SK-N-SH (cell line): ENCODE measurements at regions not wholly inside any gene's neighbourhood (a gene's known extent, or its start where the extent isn't known, plus 50 kb on each side); places are given as distances from the start of the nearest gene placed in this dataset.

Experiments
- CTCF ChIA-PET: fragments of 300-600, 350-600 bp; formaldehyde crosslinking; extraction: SDS; loops from one replicate; lab custom pipeline; 2021; lab: Yijun Ruan, JAX
- POLR2A ChIA-PET: fragments of 350-600 bp; sonication (Branson Sonifier 250); formaldehyde crosslinking; extraction: SDS; loops from one replicate; lab custom pipeline; 2020; ENCODE audit warnings: antibody characterized with exemption, inconsistent platforms; lab: Yijun Ruan, JAX
- DNase-seq: peaks from one replicate; pipeline ENCODE4 v3.0.0; 2012
- H2AFZ ChIP-seq: fragments of 200-600 bp; sonication (generic); 2 replicates; pipeline ENCODE4 v1.8.1; 2016; ENCODE audit warnings: antibody characterized with exemption, mild to moderate bottlenecking, low read depth
- H3F3A ChIP-seq: fragments of 200-600 bp; sonication (generic); replicated peaks from 2 replicates; pipeline ENCODE3; 2016; ENCODE audit warnings: antibody characterized with exemption, mild to moderate bottlenecking; ENCODE audit not compliant: insufficient read depth
- H3K27ac ChIP-seq, 2 experiments: fragments of 200-500 bp in 1 of 2; fragments of 200-600 bp in 1 of 2; sonication (Bioruptor generic) in 1 of 2; sonication (generic), shearing (Covaris generic) in 1 of 2; 2 replicates each; pipeline versions ENCODE4 v1.5.1 to v1.6.1; 2014 to 2016; ENCODE audit warnings: low read depth in 2 of 2, inconsistent platforms in 1 of 2, low read length in 1 of 2, mild to moderate bottlenecking in 1 of 2, mixed read lengths in 1 of 2
- H3K27me3 ChIP-seq: fragments of 200-600 bp; sonication (generic), shearing (Covaris generic); 2 replicates; pipeline ENCODE4 v1.6.1; 2016; ENCODE audit warnings: mixed run types; ENCODE audit not compliant: insufficient read depth
- H3K36me3 ChIP-seq, 2 experiments: fragments of 200-500 bp in 1 of 2; fragments of 200-600 bp in 1 of 2; sonication (Bioruptor generic) in 1 of 2; sonication (generic) in 1 of 2; replicated peaks in 1 of 2; 2 replicates each; pipeline versions ENCODE3 to v1.5.1; 2014 to 2016; ENCODE audit warnings: low read length in 1 of 2, mild to moderate bottlenecking in 1 of 2; ENCODE audit not compliant: insufficient read depth in 2 of 2, control insufficient read depth in 1 of 2
- H3K4me1 ChIP-seq, 2 experiments: fragments of 200-500 bp in 1 of 2; fragments of 200-600 bp in 1 of 2; sonication (Bioruptor generic) in 1 of 2; sonication (generic), shearing (Covaris generic) in 1 of 2; 2 replicates each; pipeline versions ENCODE4 v1.5.1 to v1.6.1; 2014 to 2016; ENCODE audit warnings: low read depth in 1 of 2, low read length in 1 of 2, mixed run types in 1 of 2; ENCODE audit not compliant: insufficient read depth in 2 of 2, control insufficient read depth in 1 of 2
- H3K4me2 ChIP-seq: fragments of 200-600 bp; sonication (generic), shearing (Covaris generic); 2 replicates; pipeline ENCODE4 v1.6.1; 2017; ENCODE audit warnings: mixed run types
- H3K4me3 ChIP-seq, 2 experiments: fragments of 200-500 bp in 1 of 2; fragments of 200-600 bp in 1 of 2; sonication (Bioruptor generic) in 1 of 2; sonication (generic), shearing (Covaris generic) in 1 of 2; 2 replicates each; pipeline versions ENCODE4 v1.5.1 to v1.8.1; 2014 to 2016; ENCODE audit warnings: low read depth in 2 of 2, inconsistent platforms in 1 of 2, low read length in 1 of 2, mild to moderate bottlenecking in 1 of 2, mixed read lengths in 1 of 2, moderate library complexity in 1 of 2
- H3K79me2 ChIP-seq: fragments of 200-600 bp; sonication (generic); 2 replicates; pipeline ENCODE4 v1.8.1; 2017; ENCODE audit warnings: mild to moderate bottlenecking; ENCODE audit not compliant: insufficient read depth
- H3K9ac ChIP-seq: fragments of 200-600 bp; sonication (generic); 2 replicates; pipeline ENCODE4 v1.6.1; 2017; ENCODE audit warnings: mixed run types
- H3K9me2 ChIP-seq: fragments of 200-600 bp; sonication (generic); 2 replicates; pipeline ENCODE4 v1.6.1; 2017; ENCODE audit warnings: mixed run types
- H3K9me3 ChIP-seq: fragments of 200-600 bp; sonication (generic); 2 replicates; pipeline ENCODE4 v1.6.1; 2017; ENCODE audit warnings: mixed run types, mild to moderate bottlenecking, moderate library complexity
- H4K20me1 ChIP-seq: fragments of 200-600 bp; sonication (generic); 2 replicates; pipeline ENCODE4 v1.6.1; 2017; ENCODE audit warnings: mild to moderate bottlenecking, mixed run types; ENCODE audit not compliant: insufficient read depth
- CHD2 ChIP-seq: fragments of 150-350 bp; IDR thresholded peaks from 2 replicates; pipeline ENCODE4 v1.6.1; 2018; ENCODE audit warnings: low read length; ENCODE audit not compliant: partially characterized antibody
- ELF1 ChIP-seq: IDR thresholded peaks from 2 replicates; pipeline ENCODE4 v1.4.0; 2012
- EP300 ChIP-seq, 2 experiments: IDR thresholded peaks; 2 replicates each; pipeline versions ENCODE4 v1.4.0 to v1.6.1; 2012; ENCODE audit warnings: borderline replicate concordance in 1 of 2, low read depth in 1 of 2, low read length in 1 of 2
- FOSL2 ChIP-seq: IDR thresholded peaks from 2 replicates; pipeline ENCODE4 v1.4.0; 2012; ENCODE audit warnings: low read depth, mild to moderate bottlenecking, moderate library complexity, borderline replicate concordance
- FOXJ3 ChIP-seq: sonication (generic); formaldehyde crosslinking; IDR thresholded peaks from 2 replicates; pipeline ENCODE4 v1.5.1; 2020; ENCODE audit warnings: mild to moderate bottlenecking, missing genetic modification reagents
- FOXM1 ChIP-seq: IDR thresholded peaks from 2 replicates; pipeline ENCODE4 v1.4.0; 2012; ENCODE audit warnings: low read depth, mild to moderate bottlenecking
- GABPA ChIP-seq: IDR thresholded peaks from 2 replicates; pipeline ENCODE4 v1.4.0; 2012; ENCODE audit warnings: low read depth, mild to moderate bottlenecking
- GATA2 ChIP-seq: sonication (generic); formaldehyde crosslinking; IDR thresholded peaks from 2 replicates; pipeline ENCODE4 v1.5.0; 2020; ENCODE audit warnings: mild to moderate bottlenecking, missing genetic modification reagents
- MAX ChIP-seq: IDR thresholded peaks from 2 replicates; pipeline ENCODE4 v1.4.0; 2012; ENCODE audit warnings: low read depth
- NFIC ChIP-seq: IDR thresholded peaks from 2 replicates; pipeline ENCODE4 v1.4.0; 2012; ENCODE audit warnings: borderline replicate concordance
- PBX3 ChIP-seq: IDR thresholded peaks from 2 replicates; pipeline ENCODE4; 2012
- POLR2AphosphoS5 ChIP-seq: IDR thresholded peaks from 2 replicates; pipeline ENCODE4 v1.6.1; 2012; ENCODE audit warnings: low read depth, low read length
- RCOR1 ChIP-seq: fragments of 150-350 bp; IDR thresholded peaks from 2 replicates; pipeline ENCODE4 v1.6.1; 2017; ENCODE audit warnings: antibody characterized with exemption, low read length
- RFX5 ChIP-seq: IDR thresholded peaks from 2 replicates; pipeline ENCODE4 v1.6.1; 2012; ENCODE audit warnings: mild to moderate bottlenecking, improper control_type of control experiment, low read length
- TCF12 ChIP-seq: IDR thresholded peaks from 2 replicates; pipeline ENCODE4 v1.4.0; 2012
- TEAD4 ChIP-seq: IDR thresholded peaks from 2 replicates; pipeline ENCODE4 v1.4.0; 2012; ENCODE audit warnings: mild to moderate bottlenecking, borderline replicate concordance; ENCODE audit not compliant: insufficient read depth
- USF2 ChIP-seq: fragments of 150-350 bp; IDR thresholded peaks from 2 replicates; pipeline ENCODE4 v1.6.1; 2017; ENCODE audit warnings: antibody characterized with exemption, low read length, low read depth, borderline replicate concordance
- ZBTB33 ChIP-seq: IDR thresholded peaks from 2 replicates; pipeline ENCODE4 v1.4.0; 2012; ENCODE audit warnings: low read depth, borderline replicate concordance
- WGBS: methylation state at CpG from one replicate; pipeline ENCODE4 v1.1.6; 2017; ENCODE audit warnings: low lambda C conversion rate; 5-methylcytosine and 5-hydroxymethylcytosine counted together

GRCh38 chr12:41636653-41637052, 448.5 kb downstream of the PDZRN4 start:
- Histone ChIP-seq H3K4me1 (no peaks in the 10 kb centered on the region), H4K20me1 (no peaks in the 10 kb centered on the region)
- DNase-seq: no peak
- no peak for TF ChIP-seq FOXJ3 (CRISPR knock-in tag)
- no peak for TF ChIP-seq FOSL2
- no peak for TF ChIP-seq GABPA
- TF ChIP-seq PBX3: no peak
- no peak for TF ChIP-seq CHD2
- no peak for TF ChIP-seq EP300 (IDR thresholded peaks at IDR 0.05; ENCODE audit: borderline replicate concordance in 1 of 2, low read depth in 1 of 2, low read length in 1 of 2)
- TF ChIP-seq GATA2 (CRISPR knock-in tag): no peak
- no peak for TF ChIP-seq ELF1
- no peak for TF ChIP-seq NFIC
- TF ChIP-seq RFX5: no peak
- TF ChIP-seq USF2: no peak
- TF ChIP-seq TCF12: no peak
- TF ChIP-seq RCOR1: no peak
- TF ChIP-seq FOXM1: no peak
- no peak for TF ChIP-seq TEAD4
- no peak for TF ChIP-seq MAX
- no peak for TF ChIP-seq POLR2AphosphoS5
- TF ChIP-seq ZBTB33: no peak
- TF ChIP-seq, all 33 proteins: peak for 0
- H3K9me2 ChIP-seq: no peaks in the 10 kb centered on the region
- H3K27ac ChIP-seq: no peak overlapping the region
- no peak overlapping the region for H2AFZ ChIP-seq
- POLR2A ChIA-PET: no interaction called here
- no peaks in the 10 kb centered on the region for H3K79me2 ChIP-seq
- H3K9ac ChIP-seq: no peak overlapping the region
- no peaks in the 10 kb centered on the region for H3F3A ChIP-seq
- H3K4me3 ChIP-seq: no peak overlapping the region
- H3K27me3 ChIP-seq: no peaks in the 10 kb centered on the region
- 58% methylated on average over 4 of the region's 4 CpGs for WGBS
- H3K36me3 ChIP-seq: no peaks in the 10 kb centered on the region
- H3K4me2 ChIP-seq: no peak overlapping the region
- CTCF ChIA-PET: no interaction called here
- H3K9me3 ChIP-seq: no peaks in the 10 kb centered on the region
